PFSK-1 (cell line): ENCODE measurements at regions not wholly inside any gene's neighbourhood (a gene's known extent, or its start where the extent isn't known, plus 50 kb on each side); places are given as distances from the start of the nearest gene placed in this dataset.

ENCODE experiments used
- POLR2AphosphoS5 ChIP-seq: IDR thresholded peaks from 2 replicates; pipeline ENCODE4 v1.6.1; 2012; ENCODE audit warnings: low read depth, mild to moderate bottlenecking, control low read depth, low read length, moderate library complexity
- SIN3A ChIP-seq: IDR thresholded peaks from 2 replicates; pipeline ENCODE4 v1.6.1; 2012; ENCODE audit warnings: mild to moderate bottlenecking, low read length, moderate library complexity, borderline replicate concordance; ENCODE audit not compliant: insufficient read depth
- TF ChIP-seq, protein P1 (sequence below), 2 experiments: IDR thresholded peaks; 2 replicates each; pipeline versions ENCODE4 v1.6.1 to v1.8.0; 2011 to 2012; ENCODE audit warnings: low read depth in 2 of 2, low read length in 2 of 2, control low read depth in 1 of 2, inconsistent platforms in 1 of 2, mild to moderate bottlenecking in 1 of 2, moderate library complexity in 1 of 2; ENCODE audit not compliant: insufficient read depth in 1 of 2

DNA sequence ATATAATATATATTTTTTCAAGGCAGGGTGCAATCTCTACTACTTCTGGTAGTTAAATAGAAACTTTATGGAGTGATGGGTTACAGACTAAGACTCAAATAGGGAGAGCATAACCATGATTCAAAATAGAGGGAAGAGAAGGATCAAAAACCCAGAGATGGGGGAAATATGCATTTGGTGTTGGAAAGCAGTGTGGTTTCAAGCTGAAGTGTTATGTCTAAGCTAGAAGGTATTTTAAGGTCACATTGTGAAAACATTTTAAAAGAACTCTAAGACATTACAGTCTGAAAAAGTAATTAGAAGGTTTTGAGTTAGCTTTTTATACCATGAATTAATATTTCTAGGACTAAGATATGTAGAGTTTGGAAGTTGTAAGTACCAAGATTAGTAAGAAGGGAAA is 2741.4 kb downstream of the PCDH9 start:
- no peak for TF ChIP-seq SIN3A
- TF ChIP-seq, protein P1, sequence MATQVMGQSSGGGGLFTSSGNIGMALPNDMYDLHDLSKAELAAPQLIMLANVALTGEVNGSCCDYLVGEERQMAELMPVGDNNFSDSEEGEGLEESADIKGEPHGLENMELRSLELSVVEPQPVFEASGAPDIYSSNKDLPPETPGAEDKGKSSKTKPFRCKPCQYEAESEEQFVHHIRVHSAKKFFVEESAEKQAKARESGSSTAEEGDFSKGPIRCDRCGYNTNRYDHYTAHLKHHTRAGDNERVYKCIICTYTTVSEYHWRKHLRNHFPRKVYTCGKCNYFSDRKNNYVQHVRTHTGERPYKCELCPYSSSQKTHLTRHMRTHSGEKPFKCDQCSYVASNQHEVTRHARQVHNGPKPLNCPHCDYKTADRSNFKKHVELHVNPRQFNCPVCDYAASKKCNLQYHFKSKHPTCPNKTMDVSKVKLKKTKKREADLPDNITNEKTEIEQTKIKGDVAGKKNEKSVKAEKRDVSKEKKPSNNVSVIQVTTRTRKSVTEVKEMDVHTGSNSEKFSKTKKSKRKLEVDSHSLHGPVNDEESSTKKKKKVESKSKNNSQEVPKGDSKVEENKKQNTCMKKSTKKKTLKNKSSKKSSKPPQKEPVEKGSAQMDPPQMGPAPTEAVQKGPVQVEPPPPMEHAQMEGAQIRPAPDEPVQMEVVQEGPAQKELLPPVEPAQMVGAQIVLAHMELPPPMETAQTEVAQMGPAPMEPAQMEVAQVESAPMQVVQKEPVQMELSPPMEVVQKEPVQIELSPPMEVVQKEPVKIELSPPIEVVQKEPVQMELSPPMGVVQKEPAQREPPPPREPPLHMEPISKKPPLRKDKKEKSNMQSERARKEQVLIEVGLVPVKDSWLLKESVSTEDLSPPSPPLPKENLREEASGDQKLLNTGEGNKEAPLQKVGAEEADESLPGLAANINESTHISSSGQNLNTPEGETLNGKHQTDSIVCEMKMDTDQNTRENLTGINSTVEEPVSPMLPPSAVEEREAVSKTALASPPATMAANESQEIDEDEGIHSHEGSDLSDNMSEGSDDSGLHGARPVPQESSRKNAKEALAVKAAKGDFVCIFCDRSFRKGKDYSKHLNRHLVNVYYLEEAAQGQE (IDR thresholded peaks at IDR 0.05; ENCODE audit: insufficient read depth in 1 of 2, low read depth in 2 of 2, low read length in 2 of 2), result no peak
- TF ChIP-seq POLR2AphosphoS5, result no peak
